Testis (tissue), 2 donors: ENCODE measurements at regions not wholly inside any gene's neighbourhood (a gene's known extent, or its start where the extent isn't known, plus 50 kb on each side); places are given as distances from the start of the nearest gene placed in this dataset.

ENCODE experiments used
- CTCF ChIP-seq, 3 experiments: fragments of 450-650 bp in 2 of 3; fragments of 200-600 bp in 1 of 3; sonication (generic) in 1 of 3; IDR thresholded peaks; one replicate each; pipeline ENCODE4 v1.5.1; 2016 to 2019; ENCODE audit warnings: antibody characterized with exemption in 3 of 3, mild to moderate bottlenecking in 2 of 3, moderate library complexity in 1 of 3
- POLR2A ChIP-seq: fragments of 450-650 bp; IDR thresholded peaks from one replicate; pipeline ENCODE4 v1.6.1; 2017; ENCODE audit warnings: antibody characterized with exemption, mild to moderate bottlenecking, moderate library complexity

- TF ChIP-seq CTCF (IDR thresholded peaks at IDR 0.05): no peak
- TF ChIP-seq POLR2A: no peak
Observed at GRCh38 chr2:100643906-100644501, 81.2 kb downstream of the PDCL3 start.
